ENCODE measurements at regions not wholly inside any gene's neighbourhood (a gene's known extent, or its start where the extent isn't known, plus 50 kb on each side); places are given as distances from the start of the nearest gene placed in this dataset.

DNA sequence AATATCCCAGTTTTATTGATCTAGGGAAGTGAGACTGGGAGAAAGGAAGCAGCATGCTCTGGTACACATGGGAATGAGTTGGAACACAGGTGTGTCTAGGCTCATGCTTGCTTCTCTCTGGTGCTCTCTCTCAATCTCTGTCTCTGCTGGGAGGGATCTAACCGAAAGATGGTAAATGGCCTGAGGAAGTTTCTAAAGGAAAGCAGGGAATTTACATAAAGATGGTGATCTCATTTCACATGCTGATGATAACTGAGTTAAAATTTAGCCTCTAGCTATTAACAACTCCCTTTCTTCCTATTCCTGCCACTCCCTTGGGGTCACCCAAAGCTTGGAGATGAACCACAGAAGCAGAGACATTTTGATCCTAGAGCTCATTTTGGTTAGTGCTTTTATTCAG lies 436.2 kb downstream of the SH3GL2 start:
- no peaks in the 10 kb centered on the region for H3K27me3 Mint-ChIP-seq
- no peak overlapping the region for H3K4me3 Mint-ChIP-seq
- no peaks in the 10 kb centered on the region for H3K9me3 Mint-ChIP-seq
- H3K27ac Mint-ChIP-seq = no peak overlapping the region
- no peaks in the 10 kb centered on the region for H3K4me1 Mint-ChIP-seq (ENCODE audit: low read depth)
- no peaks in the 10 kb centered on the region for H3K36me3 Mint-ChIP-seq (ENCODE audit: low read depth)

DNA sequence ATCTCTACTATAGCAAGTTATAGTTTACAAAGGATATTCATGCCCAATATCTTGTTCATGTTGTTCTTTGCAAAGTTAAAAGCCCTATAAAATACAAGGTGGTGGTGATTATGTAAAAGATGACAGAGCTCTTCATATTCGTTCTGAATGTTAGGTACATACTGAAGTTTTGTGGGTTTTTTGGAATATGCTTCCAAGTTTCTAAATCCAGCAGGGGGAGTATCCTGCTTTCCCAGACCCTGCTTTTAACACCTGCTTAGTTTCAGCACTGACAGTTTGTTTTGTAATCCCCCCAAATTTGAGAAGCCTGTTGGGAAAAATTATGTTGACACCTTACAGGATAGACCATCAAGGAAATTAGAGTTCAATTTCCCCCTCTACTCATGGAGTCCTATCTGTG lies 438.3 kb downstream of the SH3GL2 start:
- H3K4me1 Mint-ChIP-seq (ENCODE audit: low read depth) = no peaks in the 10 kb centered on the region
- H3K27me3 Mint-ChIP-seq = no peaks in the 10 kb centered on the region
- no peak overlapping the region for H3K27ac Mint-ChIP-seq
- no peaks in the 10 kb centered on the region for H3K9me3 Mint-ChIP-seq
- no peaks in the 10 kb centered on the region for H3K36me3 Mint-ChIP-seq (ENCODE audit: low read depth)
- H3K4me3 Mint-ChIP-seq = no peak overlapping the region

DNA sequence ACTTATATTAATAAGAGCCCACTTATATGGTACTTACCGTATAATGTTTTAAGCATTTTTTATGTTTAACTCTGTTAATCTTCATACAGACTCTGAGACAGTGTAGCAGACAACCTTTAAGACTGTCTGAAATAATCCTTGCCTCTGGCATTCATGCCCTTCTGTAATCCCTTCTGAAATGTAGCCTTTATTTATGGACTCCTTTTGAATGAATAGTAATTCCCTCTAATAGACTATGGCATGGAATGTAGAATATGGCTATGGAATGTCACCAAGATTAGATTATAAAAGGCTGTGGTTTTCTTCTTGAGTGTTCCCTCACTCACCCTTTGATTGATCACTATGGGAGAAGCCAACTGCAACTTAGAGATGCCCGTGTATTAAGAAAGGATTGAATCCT lies 439.4 kb downstream of the SH3GL2 start:
- no peaks in the 10 kb centered on the region for H3K36me3 Mint-ChIP-seq (ENCODE audit: low read depth)
- no peaks in the 10 kb centered on the region for H3K4me1 Mint-ChIP-seq (ENCODE audit: low read depth)
- no peak overlapping the region for H3K4me3 Mint-ChIP-seq
- no peaks in the 10 kb centered on the region for H3K9me3 Mint-ChIP-seq
- H3K27me3 Mint-ChIP-seq = no peaks in the 10 kb centered on the region
- H3K27ac Mint-ChIP-seq = no peak overlapping the region

DNA sequence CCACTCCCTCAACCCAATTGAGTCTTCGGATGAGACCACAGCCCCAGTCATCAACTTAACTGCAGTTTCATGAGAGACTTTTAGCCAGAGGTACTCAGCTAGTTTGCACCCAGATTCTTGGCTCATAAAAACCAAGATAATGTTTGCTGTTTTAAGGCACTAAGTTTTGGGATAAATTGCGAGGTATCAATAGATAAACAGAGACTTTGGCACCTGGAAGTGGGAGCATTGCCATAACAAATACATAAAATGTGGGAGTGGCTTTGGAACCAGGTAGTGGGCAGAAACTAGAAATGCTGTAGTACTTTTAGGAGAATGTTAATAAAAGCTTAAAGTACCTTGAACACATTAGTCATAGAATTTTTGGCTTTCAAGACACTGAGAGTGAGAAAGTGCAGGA lies 439.8 kb downstream of the SH3GL2 start:
- Mint-ChIP-seq H3K36me3 (ENCODE audit: low read depth) (no peaks in the 10 kb centered on the region), H3K9me3 (no peaks in the 10 kb centered on the region), H3K4me3 (no peak overlapping the region), H3K27me3 (no peaks in the 10 kb centered on the region), H3K4me1 (ENCODE audit: low read depth) (no peaks in the 10 kb centered on the region), H3K27ac (no peak overlapping the region)

DNA sequence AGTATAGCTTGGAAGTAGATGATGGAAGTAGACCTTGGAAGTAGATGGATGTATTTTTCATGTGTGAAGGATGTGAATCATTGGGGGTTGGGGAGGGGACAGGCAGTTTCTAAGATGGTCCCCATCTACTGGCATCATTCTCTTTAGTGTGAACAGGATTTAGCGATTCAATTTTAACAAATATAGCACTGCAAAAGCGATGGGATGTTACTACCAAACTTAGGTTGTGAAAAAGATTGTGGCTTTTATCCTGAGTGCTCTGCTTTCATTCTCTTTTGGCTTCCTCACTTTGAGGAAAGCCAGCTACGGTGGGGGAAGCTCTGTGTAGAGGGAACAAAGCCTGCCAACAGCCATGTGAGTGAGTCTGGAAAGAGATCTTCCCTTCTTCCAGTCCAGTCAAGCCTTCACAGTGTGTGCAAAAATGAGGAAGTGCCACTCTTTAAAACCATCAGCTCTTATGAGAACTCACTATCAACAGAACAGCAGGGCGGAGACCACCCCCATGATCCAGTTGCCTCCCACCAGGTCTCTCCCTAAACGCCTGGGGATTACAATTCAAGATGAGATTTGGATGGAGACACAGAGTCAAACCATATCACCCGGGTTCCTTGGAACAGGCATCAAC lies 441.4 kb downstream of the SH3GL2 start:
- Mint-ChIP-seq H3K36me3 (ENCODE audit: low read depth) (no peaks in the 10 kb centered on the region), H3K9me3 (no peaks in the 10 kb centered on the region), H3K27ac (no peak overlapping the region), H3K27me3 (no peaks in the 10 kb centered on the region), H3K4me3 (no peak overlapping the region), H3K4me1 (ENCODE audit: low read depth) (no peaks in the 10 kb centered on the region)

DNA sequence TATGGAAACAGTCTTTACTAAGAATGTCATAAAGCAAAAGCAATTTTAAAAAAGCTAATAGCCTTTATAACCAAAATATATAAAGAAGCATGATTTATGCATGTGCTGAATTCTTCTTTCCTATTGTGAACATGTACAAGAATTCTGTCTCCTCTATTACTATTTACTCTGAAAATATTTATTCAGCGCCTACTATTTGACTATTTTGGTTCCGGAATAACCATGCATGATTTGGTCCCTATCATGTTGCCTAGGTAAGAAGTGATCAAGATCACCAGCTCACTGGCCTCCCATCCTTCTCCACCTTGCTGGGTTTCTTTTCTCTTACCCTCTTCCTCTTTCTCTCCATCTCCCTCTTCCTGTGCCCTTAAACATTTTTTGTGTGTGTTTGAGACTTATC lies 443.8 kb downstream of the SH3GL2 start:
- Mint-ChIP-seq H3K36me3 (ENCODE audit: low read depth) (no peaks in the 10 kb centered on the region), H3K9me3 (peaks cover 4% of the 10 kb centered on the region), H3K27ac (no peak overlapping the region), H3K4me1 (ENCODE audit: low read depth) (no peaks in the 10 kb centered on the region), H3K27me3 (no peaks in the 10 kb centered on the region), H3K4me3 (no peak overlapping the region)

DNA sequence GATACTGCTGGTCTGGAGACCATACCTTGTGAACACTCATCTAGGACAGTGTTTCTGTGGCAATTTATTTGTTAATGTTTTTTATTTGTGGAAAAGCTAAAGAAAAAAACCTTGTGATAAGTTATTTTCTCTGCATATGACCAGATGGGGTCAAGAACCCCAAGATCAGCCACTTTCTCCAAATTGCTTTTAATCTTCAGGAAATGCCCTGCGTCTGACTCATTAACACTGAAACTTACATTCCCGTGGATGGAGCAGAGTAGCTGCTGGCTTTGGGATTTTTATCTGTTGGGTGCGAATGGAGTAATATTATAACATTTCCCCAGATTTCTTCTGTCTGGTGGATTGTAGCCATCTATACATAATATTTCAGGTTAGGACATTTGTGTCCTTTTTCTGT lies 444.5 kb downstream of the SH3GL2 start:
- Mint-ChIP-seq H3K27me3 (no peaks in the 10 kb centered on the region), H3K4me3 (no peak overlapping the region), H3K27ac (no peak overlapping the region), H3K36me3 (ENCODE audit: low read depth) (no peaks in the 10 kb centered on the region), H3K9me3 (peaks cover 8% of the 10 kb centered on the region), H3K4me1 (ENCODE audit: low read depth) (no peaks in the 10 kb centered on the region)

DNA sequence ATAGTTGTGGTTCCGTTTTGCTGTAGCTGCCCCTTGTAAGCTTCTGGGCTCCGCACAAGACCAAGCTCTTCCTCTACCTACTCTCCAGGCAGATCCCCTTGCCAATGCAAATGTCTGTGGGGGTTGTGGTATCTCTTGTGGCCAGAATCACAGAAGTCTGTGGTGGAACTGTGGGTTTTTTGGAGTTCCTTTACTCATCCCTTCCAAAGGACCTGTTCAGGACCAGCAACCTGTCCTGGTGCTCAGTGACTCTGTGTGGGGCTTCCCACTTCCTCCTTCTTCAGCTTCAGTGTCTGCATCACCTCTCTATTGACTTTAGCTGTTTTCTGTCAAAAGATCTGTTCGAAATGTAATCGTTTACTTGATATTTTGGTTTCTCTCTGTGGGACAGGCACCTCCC lies 441.3 kb upstream of the ADAMTSL1 start:
- no peak overlapping the region for H3K27ac Mint-ChIP-seq
- H3K4me3 Mint-ChIP-seq = no peak overlapping the region
- H3K27me3 Mint-ChIP-seq = no peaks in the 10 kb centered on the region
- H3K9me3 Mint-ChIP-seq = peaks cover 20% of the 10 kb centered on the region
- no peaks in the 10 kb centered on the region for H3K36me3 Mint-ChIP-seq (ENCODE audit: low read depth)
- H3K4me1 Mint-ChIP-seq (ENCODE audit: low read depth) = no peaks in the 10 kb centered on the region

DNA sequence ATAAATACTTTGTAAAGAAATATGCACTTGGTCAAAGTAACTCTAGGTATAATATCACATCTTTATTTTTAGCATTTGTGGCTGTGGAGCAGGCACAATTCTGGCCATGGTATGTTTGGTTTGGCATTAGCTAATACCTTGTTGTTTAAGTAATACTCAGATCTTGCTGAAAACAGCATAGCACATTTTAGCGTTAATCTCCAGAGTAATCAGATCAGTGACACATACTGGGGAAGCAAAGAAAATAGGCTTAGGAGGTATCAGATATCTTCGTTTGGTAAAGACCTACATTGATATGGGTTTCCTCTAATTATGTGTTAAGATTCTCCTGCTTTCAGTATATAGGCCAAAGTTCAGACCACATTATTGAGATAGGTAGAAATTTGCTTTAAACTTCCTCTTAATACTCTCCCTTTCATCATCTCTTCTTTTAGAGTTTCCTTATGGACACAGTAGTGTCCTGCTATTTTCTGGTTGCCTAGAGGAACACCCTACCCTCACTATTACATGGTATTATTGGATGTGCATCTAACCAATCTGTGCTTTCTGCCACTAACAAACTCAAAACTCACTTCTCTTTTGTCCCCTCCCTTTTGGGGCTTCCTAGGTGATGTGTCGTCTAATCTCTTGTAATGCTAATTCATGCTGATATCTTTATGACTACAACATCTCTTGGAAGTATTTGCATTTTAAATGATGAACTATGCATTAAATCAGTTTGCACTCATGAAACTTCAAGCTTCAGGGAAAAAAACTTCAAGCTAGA lies 437.3 kb upstream of the ADAMTSL1 start:
- Mint-ChIP-seq H3K27me3 (no peaks in the 10 kb centered on the region), H3K9me3 (peaks cover 13% of the 10 kb centered on the region), H3K4me3 (no peak overlapping the region), H3K36me3 (ENCODE audit: low read depth) (no peaks in the 10 kb centered on the region), H3K27ac (no peak overlapping the region), H3K4me1 (ENCODE audit: low read depth) (no peaks in the 10 kb centered on the region)

DNA sequence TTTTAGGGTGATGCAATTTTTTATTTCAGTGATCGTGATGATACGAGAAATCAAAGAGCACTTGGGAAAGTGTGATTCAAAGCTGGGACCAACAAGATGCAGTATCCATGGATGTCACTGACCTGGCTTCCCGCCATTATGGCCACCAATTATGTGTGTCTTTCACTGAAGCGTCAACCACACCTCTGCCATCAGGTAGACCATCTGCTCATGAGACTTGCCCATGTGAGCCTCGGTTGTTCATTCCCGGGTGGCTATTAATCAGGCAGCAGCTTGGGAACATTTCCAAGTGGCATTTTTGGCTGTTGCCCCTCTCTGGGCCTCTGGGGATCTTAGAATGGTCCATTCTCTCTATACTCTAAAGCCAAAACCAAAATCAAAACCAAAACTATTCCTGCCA lies 436.0 kb upstream of the ADAMTSL1 start:
- no peak overlapping the region for H3K27ac Mint-ChIP-seq
- H3K27me3 Mint-ChIP-seq = no peaks in the 10 kb centered on the region
- H3K9me3 Mint-ChIP-seq = peaks cover 9% of the 10 kb centered on the region
- H3K4me3 Mint-ChIP-seq = no peak overlapping the region
- H3K4me1 Mint-ChIP-seq (ENCODE audit: low read depth) = no peaks in the 10 kb centered on the region
- no peaks in the 10 kb centered on the region for H3K36me3 Mint-ChIP-seq (ENCODE audit: low read depth)

DNA sequence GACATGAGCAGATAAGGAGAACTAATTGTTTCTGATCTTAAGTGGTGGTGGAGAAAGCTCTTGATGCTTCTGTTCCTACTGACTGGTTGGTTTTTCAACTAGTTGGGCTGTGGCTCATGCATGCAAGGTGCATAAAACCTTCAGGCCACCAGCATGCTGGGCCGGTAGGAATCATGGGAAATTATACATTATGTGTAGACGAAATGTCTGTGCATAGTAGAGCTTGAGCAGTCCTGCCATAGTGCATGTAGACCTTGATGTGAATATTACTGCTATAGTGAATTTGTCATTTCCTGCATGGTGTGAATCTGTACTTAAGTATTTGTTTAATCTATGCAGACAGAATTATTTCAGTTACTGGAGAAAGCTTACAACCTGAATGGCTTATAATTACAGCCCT lies 433.6 kb upstream of the ADAMTSL1 start:
- Mint-ChIP-seq H3K9me3 (peaks cover 7% of the 10 kb centered on the region), H3K4me3 (no peak overlapping the region), H3K27ac (no peak overlapping the region), H3K36me3 (ENCODE audit: low read depth) (no peaks in the 10 kb centered on the region), H3K4me1 (ENCODE audit: low read depth) (no peaks in the 10 kb centered on the region), H3K27me3 (no peaks in the 10 kb centered on the region)

DNA sequence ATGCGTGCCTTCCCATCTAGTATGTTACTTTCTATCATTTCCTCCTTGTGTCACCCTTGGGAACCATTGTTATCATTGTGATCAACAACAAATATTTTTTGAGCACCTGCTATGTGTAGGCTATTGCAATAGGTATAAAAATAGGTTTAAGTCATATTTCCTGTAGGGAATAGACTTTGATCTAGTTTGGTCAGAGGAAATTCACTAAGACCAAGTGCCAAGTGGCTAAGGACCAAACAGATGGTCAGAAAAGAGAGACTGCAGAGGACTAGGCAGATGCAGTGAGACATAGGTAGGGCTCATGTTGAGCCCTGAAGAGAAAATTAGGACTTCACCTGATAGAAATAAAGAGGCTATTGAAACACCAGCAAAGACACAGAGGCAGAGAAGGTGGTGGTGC lies 430.0 kb upstream of the ADAMTSL1 start:
- Mint-ChIP-seq H3K4me3 (no peak overlapping the region), H3K36me3 (ENCODE audit: low read depth) (no peaks in the 10 kb centered on the region), H3K4me1 (ENCODE audit: low read depth) (no peaks in the 10 kb centered on the region), H3K9me3 (no peaks in the 10 kb centered on the region), H3K27me3 (no peaks in the 10 kb centered on the region), H3K27ac (no peak overlapping the region)

DNA sequence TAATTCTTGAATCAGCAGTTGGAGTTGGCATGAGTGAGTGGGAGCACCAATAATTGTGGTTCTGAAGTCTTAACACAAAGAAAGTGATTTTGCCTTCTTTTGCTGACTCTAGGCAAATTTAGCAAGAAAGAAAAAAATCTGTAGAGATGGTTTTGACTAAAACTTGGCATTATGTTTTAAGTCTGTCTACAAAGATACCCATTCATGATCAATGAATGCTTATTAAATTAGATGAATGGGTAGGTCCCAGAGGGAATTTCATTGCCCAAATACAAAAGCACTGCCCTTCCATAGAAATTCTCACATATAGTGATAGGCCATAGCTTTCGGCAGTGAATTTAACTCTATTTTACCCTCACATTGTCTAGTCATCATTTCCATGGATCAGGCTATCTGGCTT lies 428.6 kb upstream of the ADAMTSL1 start:
- Mint-ChIP-seq H3K27ac (no peak overlapping the region), H3K4me1 (ENCODE audit: low read depth) (no peaks in the 10 kb centered on the region), H3K27me3 (no peaks in the 10 kb centered on the region)

DNA sequence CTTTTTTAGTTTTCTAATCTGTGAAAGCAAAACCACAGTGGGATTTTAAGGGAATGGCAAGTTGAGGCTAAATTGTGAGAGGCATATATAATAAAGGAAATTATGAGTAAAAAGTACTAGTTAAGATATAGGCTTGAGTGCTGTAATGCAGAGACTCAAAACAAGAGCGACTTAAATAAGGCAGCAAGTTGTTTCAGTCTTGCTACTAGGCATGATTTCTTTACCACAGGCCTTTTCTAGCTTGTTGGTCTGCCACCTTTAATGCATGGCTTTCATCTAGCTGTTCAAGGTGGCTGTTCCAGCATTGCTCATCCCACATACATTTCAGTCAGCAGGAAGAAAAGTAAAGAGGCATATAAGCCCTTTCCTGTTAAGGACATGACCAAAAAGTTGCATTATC lies 427.9 kb upstream of the ADAMTSL1 start:
- Mint-ChIP-seq H3K4me1 (ENCODE audit: low read depth) (no peaks in the 10 kb centered on the region), H3K4me3 (no peak overlapping the region), H3K9me3 (no peaks in the 10 kb centered on the region), H3K27me3 (no peaks in the 10 kb centered on the region), H3K27ac (no peak overlapping the region), H3K36me3 (ENCODE audit: low read depth) (no peaks in the 10 kb centered on the region)

More for the DNA sequence above, 428.6 kb upstream of the ADAMTSL1 start:
- Mint-ChIP-seq H3K36me3 (ENCODE audit: low read depth) (no peaks in the 10 kb centered on the region), H3K9me3 (no peaks in the 10 kb centered on the region), H3K4me3 (no peak overlapping the region)

DNA sequence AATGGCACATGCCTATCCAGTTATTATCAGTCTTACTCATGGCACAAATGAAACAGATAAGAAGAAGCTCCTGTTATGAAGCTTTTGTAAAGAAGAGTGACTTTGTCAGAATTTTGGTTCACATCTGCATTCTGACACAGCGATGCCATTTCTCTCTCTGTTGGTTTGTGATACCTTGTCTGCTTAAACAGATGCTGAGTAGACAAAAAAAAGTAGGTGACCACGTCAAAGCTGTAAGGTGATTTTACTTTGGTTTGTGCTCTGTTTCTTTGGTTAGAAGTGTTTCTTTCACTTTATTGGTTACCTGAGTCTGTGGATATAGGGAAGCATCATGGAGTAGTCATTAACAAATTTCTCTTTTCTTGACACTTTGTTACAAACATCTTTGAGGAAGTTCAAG lies 422.3 kb upstream of the ADAMTSL1 start:
- Mint-ChIP-seq H3K4me1 (ENCODE audit: low read depth) (no peaks in the 10 kb centered on the region), H3K9me3 (no peaks in the 10 kb centered on the region), H3K4me3 (no peak overlapping the region), H3K27ac (no peak overlapping the region), H3K27me3 (no peaks in the 10 kb centered on the region), H3K36me3 (ENCODE audit: low read depth) (no peaks in the 10 kb centered on the region)

DNA sequence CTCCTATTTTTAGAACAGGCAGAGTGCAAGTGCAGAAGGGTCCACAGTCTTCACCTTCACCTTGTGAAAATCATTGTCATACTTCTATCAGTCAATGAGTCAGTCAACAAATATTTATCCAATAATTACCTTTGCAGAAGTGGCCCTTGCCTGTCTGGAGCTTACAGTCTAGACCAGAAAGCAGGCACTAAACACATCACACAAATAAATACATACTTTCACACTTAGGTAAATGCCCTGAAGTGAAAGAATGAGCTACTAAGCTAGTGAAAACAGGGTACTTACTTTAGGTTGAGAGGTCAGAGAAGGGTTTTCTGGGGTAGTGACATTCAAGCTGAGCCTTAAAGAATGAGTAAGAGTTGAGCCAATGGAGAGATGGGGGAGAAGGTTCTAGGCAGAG lies 421.9 kb upstream of the ADAMTSL1 start:
- no peaks in the 10 kb centered on the region for H3K27me3 Mint-ChIP-seq
- no peak overlapping the region for H3K27ac Mint-ChIP-seq
- no peaks in the 10 kb centered on the region for H3K4me1 Mint-ChIP-seq (ENCODE audit: low read depth)
- H3K9me3 Mint-ChIP-seq = no peaks in the 10 kb centered on the region
- no peak overlapping the region for H3K4me3 Mint-ChIP-seq
- H3K36me3 Mint-ChIP-seq (ENCODE audit: low read depth) = no peaks in the 10 kb centered on the region

Data from stimulated activated naive CD8-positive, alpha-beta T cell treated with anti-CD3 and anti-CD28 coated beads, Interleukin-15, Interleukin-2, amounts not matched to agents 100 ng/mL and 50 ng/mL, for 24 hours (primary cell).